ENCODE measurements at regions not wholly inside any gene's neighbourhood (a gene's known extent, or its start where the extent isn't known, plus 50 kb on each side); places are given as distances from the start of the nearest gene placed in this dataset.
"Not testable (repeated sequence)": the region's sequence is repeated elsewhere in the genome, so short reads cannot be mapped to it uniquely, and the experiment has no call there.

GRCh38 chr2:180829836-180830235, 150.6 kb upstream of the UBE2E3 start:
- no peak for DNase-seq (ENCODE audit: low spot score)

- no peak for DNase-seq (ENCODE audit: low spot score)
Observed at GRCh38 chr2:180829261-180829660, 151.1 kb upstream of the UBE2E3 start.

- no peak for DNase-seq (ENCODE audit: low spot score)
Observed at GRCh38 chr2:180828756-180829155, 151.6 kb upstream of the UBE2E3 start.

- no peak for DNase-seq (ENCODE audit: low spot score)
Observed at GRCh38 chr2:180823546-180824141, 156.8 kb upstream of the UBE2E3 start.

- no peak for DNase-seq (ENCODE audit: low spot score)
Observed at GRCh38 chr2:180819106-180819505, 161.3 kb upstream of the UBE2E3 start.

- not testable (repeated sequence) for DNase-seq (ENCODE audit: low spot score)
Observed at GRCh38 chr2:180818700-180819099, 161.7 kb upstream of the UBE2E3 start.

- DNase-seq (ENCODE audit: low spot score): no peak
Observed at GRCh38 chr2:180799141-180799540, 181.3 kb upstream of the UBE2E3 start.

GRCh38 chr2:180790891-180791290, 189.5 kb upstream of the UBE2E3 start:
- no peak for DNase-seq (ENCODE audit: low spot score)

GRCh38 chr2:180787330-180787729, 193.1 kb upstream of the UBE2E3 start:
- no peak for DNase-seq (ENCODE audit: low spot score)

- DNase-seq (ENCODE audit: low spot score): no peak
Observed at GRCh38 chr2:180781276-180781675, 199.1 kb upstream of the UBE2E3 start.

GRCh38 chr2:180778291-180778690, 202.1 kb upstream of the UBE2E3 start:
- no peak for DNase-seq (ENCODE audit: low spot score)

- DNase-seq (ENCODE audit: low spot score): no peak
Observed at GRCh38 chr2:180776921-180777320, 203.5 kb upstream of the UBE2E3 start.

GRCh38 chr2:180775711-180776110, 204.7 kb upstream of the UBE2E3 start:
- DNase-seq (ENCODE audit: low spot score): no peak

- not testable (repeated sequence) for DNase-seq (ENCODE audit: low spot score)
Observed at GRCh38 chr2:180765316-180765715, 215.1 kb upstream of the UBE2E3 start.

- DNase-seq (ENCODE audit: low spot score): no peak
Observed at GRCh38 chr2:180763263-180763989, 217.0 kb upstream of the UBE2E3 start.

- DNase-seq (ENCODE audit: low spot score): no peak
Observed at GRCh38 chr2:180761224-180761623, 219.2 kb upstream of the UBE2E3 start.

- no peak for DNase-seq (ENCODE audit: low spot score)
Observed at GRCh38 chr2:180759631-180760030, 220.8 kb upstream of the UBE2E3 start.

GRCh38 chr2:180753809-180754761, 226.3 kb upstream of the UBE2E3 start:
- DNase-seq (ENCODE audit: low spot score): no peak

GRCh38 chr2:180751306-180751920, 229.0 kb upstream of the UBE2E3 start:
- no peak for DNase-seq (ENCODE audit: low spot score)

- no peak for DNase-seq (ENCODE audit: low spot score)
Observed at GRCh38 chr2:180747728-180748127, 232.7 kb upstream of the UBE2E3 start.

GRCh38 chr2:180743401-180743800, 237.0 kb upstream of the UBE2E3 start:
- DNase-seq (ENCODE audit: low spot score): no peak

- DNase-seq (ENCODE audit: low spot score): no peak
Observed at GRCh38 chr2:180742801-180743200, 237.6 kb upstream of the UBE2E3 start.
